ENCODE measurements at regions not wholly inside any gene's neighbourhood (a gene's known extent, or its start where the extent isn't known, plus 50 kb on each side); places are given as distances from the start of the nearest gene placed in this dataset.
A peak's percentile ranks its signal among the peaks of the same experiment; 100 is the strongest.

- no peak for DNase-seq
These were observed 525.1 kb upstream of the FAM98A start for GRCh38 chr2:34123996-34124785.

GRCh38 chr2:34121076-34121475, 522.0 kb upstream of the FAM98A start:
- no peak for DNase-seq

GRCh38 chr2:34115076-34115475, 516.0 kb upstream of the FAM98A start:
- DNase-seq: no peak

- no peak for DNase-seq
These were observed 513.1 kb upstream of the FAM98A start for GRCh38 chr2:34112161-34112560.

- DNase-seq: no peak
These were observed 511.3 kb upstream of the FAM98A start for GRCh38 chr2:34110392-34110791.

GRCh38 chr2:34107811-34108210, 508.7 kb upstream of the FAM98A start:
- DNase-seq: no peak

- DNase-seq: no peak
These were observed 506.1 kb upstream of the FAM98A start for GRCh38 chr2:34105006-34105767.

GRCh38 chr2:34104601-34105000, 505.5 kb upstream of the FAM98A start:
- no peak for DNase-seq

- DNase-seq: no peak
These were observed 504.3 kb upstream of the FAM98A start for GRCh38 chr2:34103437-34103836.

GRCh38 chr2:34102339-34102738, 503.2 kb upstream of the FAM98A start:
- no peak for DNase-seq

GRCh38 chr2:34099377-34099776, 500.3 kb upstream of the FAM98A start:
- DNase-seq: no peak

GRCh38 chr2:34098256-34098655, 499.2 kb upstream of the FAM98A start:
- DNase-seq: no peak

- DNase-seq: peak; percentile 21
These were observed 497.6 kb upstream of the FAM98A start for GRCh38 chr2:34096562-34097171.

GRCh38 chr2:34093790-34094189, 494.7 kb upstream of the FAM98A start:
- DNase-seq: no peak

- DNase-seq: no peak
These were observed 471.1 kb upstream of the FAM98A start for GRCh38 chr2:34070196-34070595.

- DNase-seq: no peak
These were observed 470.5 kb upstream of the FAM98A start for GRCh38 chr2:34069604-34070003.

- DNase-seq: no peak
These were observed 451.3 kb upstream of the FAM98A start for GRCh38 chr2:34050413-34050812.

GRCh38 chr2:34045101-34045655, 446.1 kb upstream of the FAM98A start:
- no peak for DNase-seq

- DNase-seq: no peak
These were observed 438.8 kb upstream of the FAM98A start for GRCh38 chr2:34037886-34038285.

- DNase-seq: no peak
These were observed 438.1 kb upstream of the FAM98A start for GRCh38 chr2:34037157-34037556.

GRCh38 chr2:34031097-34031496, 432.0 kb upstream of the FAM98A start:
- DNase-seq: no peak

- no peak for DNase-seq
These were observed 431.2 kb upstream of the FAM98A start for GRCh38 chr2:34030273-34030672.

GRCh38 chr2:34029073-34029472, 430.0 kb upstream of the FAM98A start:
- no peak for DNase-seq

GRCh38 chr2:34025196-34025595, 426.1 kb upstream of the FAM98A start:
- DNase-seq: no peak

Data from NCI-H1092 treated with DMSO at 0.1 percent for 48 hours (cell line).